ENCODE measurements at regions not wholly inside any gene's neighbourhood (a gene's known extent, or its start where the extent isn't known, plus 50 kb on each side); places are given as distances from the start of the nearest gene placed in this dataset.

DNA sequence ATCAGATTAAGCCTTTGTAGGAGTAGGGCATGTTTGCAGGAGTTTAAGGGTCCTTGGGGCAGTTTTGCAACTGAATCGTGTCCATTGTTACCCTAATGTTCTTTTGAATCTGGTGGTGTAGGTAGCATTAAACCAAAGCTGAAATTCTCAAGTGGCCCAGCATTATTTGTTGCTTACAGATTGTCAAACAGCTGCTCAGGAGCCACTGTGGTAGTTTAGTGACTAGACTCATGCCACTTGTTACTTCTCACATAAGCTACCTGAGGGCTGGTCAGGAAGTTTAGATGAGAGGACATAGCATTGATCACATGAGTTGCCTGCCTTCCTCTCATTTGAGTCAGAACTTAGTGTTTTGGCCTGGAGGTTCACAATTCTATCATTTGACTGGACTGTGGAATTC lies 157.6 kb downstream of the HAUS1 start:
- Mint-ChIP-seq H3K36me3 (ENCODE audit: insufficient read depth, unreplicated experiment) (peaks cover 10% of the 10 kb centered on the region), H3K9me3 (ENCODE audit: unreplicated experiment) (no peaks in the 10 kb centered on the region), H3K4me1 (ENCODE audit: low read depth, unreplicated experiment) (no peaks in the 10 kb centered on the region), H3K27ac (ENCODE audit: unreplicated experiment) (no peak overlapping the region), H3K27me3 (ENCODE audit: insufficient read depth, unreplicated experiment) (no peaks in the 10 kb centered on the region), H3K4me3 (ENCODE audit: unreplicated experiment) (no peak overlapping the region)
- DNase-seq = no peak
- no peaks in the 10 kb centered on the region for H3K27me3 ChIP-seq (replicated peaks; ENCODE audit: control insufficient read depth, insufficient read depth, low read length)
- TF ChIP-seq, protein P1, sequence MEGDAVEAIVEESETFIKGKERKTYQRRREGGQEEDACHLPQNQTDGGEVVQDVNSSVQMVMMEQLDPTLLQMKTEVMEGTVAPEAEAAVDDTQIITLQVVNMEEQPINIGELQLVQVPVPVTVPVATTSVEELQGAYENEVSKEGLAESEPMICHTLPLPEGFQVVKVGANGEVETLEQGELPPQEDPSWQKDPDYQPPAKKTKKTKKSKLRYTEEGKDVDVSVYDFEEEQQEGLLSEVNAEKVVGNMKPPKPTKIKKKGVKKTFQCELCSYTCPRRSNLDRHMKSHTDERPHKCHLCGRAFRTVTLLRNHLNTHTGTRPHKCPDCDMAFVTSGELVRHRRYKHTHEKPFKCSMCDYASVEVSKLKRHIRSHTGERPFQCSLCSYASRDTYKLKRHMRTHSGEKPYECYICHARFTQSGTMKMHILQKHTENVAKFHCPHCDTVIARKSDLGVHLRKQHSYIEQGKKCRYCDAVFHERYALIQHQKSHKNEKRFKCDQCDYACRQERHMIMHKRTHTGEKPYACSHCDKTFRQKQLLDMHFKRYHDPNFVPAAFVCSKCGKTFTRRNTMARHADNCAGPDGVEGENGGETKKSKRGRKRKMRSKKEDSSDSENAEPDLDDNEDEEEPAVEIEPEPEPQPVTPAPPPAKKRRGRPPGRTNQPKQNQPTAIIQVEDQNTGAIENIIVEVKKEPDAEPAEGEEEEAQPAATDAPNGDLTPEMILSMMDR (IDR thresholded peaks at IDR 0.05; ENCODE audit: insufficient read depth in 1 of 2, low read depth in 1 of 2, low read length in 1 of 2, severe bottlenecking in 1 of 2, unreplicated experiment in 1 of 2) = no peak
- POLR2A ChIA-PET = no interaction called here
- no peaks in the 10 kb centered on the region for H3K4me1 ChIP-seq
- H3K36me3 ChIP-seq (ENCODE audit: control insufficient read depth, insufficient read depth, low read length) = no peaks in the 10 kb centered on the region
- H3K4me3 ChIP-seq (ENCODE audit: low read depth, low read length) = no peak overlapping the region
- BruUV-seq (replicated peaks) = no TSS peak
- no peaks in the 10 kb centered on the region for H3K9me3 ChIP-seq
- CTCF ChIA-PET = no interaction called here
- intact Hi-C loops (cut with micrococcal nuclease; ENCODE audit: unreplicated experiment) = no loop called here

DNA sequence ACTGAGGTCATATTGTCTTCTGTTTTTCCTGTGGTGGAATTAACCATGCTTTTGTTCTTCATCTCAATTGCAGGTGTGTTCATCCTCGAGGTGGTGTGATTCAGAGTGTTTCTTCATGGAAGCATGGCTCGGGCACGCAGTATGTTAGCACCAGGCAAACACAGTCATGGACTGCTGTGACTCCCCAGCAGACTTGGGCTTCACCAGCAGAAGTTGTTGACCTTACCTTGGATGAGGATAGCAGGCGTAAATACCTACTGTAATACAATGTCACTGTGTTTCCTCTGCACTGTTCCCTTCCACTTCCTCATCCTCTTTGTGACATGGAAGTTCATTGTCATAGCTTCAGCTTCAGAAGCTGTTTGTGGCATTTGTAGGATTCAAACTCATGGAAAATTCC lies 158.7 kb downstream of the HAUS1 start:
- ChIA-PET POLR2A (no interaction called here), CTCF (no interaction called here)
- Histone ChIP-seq H3K36me3 (ENCODE audit: control insufficient read depth, insufficient read depth, low read length) (no peaks in the 10 kb centered on the region), H3K4me3 (ENCODE audit: low read depth, low read length) (no peak overlapping the region), H3K4me1 (no peaks in the 10 kb centered on the region), H3K9me3 (no peaks in the 10 kb centered on the region), H3K27me3 (replicated peaks; ENCODE audit: control insufficient read depth, insufficient read depth, low read length) (no peaks in the 10 kb centered on the region)
- DNase-seq = no peak
- H3K27me3 Mint-ChIP-seq (ENCODE audit: insufficient read depth, unreplicated experiment) = no peaks in the 10 kb centered on the region
- H3K9me3 Mint-ChIP-seq (ENCODE audit: unreplicated experiment) = no peaks in the 10 kb centered on the region
- peaks cover 10% of the 10 kb centered on the region for H3K36me3 Mint-ChIP-seq (ENCODE audit: insufficient read depth, unreplicated experiment)
- no TSS peak for BruUV-seq (replicated peaks)
- TF ChIP-seq, protein P1 (IDR thresholded peaks at IDR 0.05; ENCODE audit: insufficient read depth in 1 of 2, low read depth in 1 of 2, low read length in 1 of 2, severe bottlenecking in 1 of 2, unreplicated experiment in 1 of 2) = no peak
- intact Hi-C loops (cut with micrococcal nuclease; ENCODE audit: unreplicated experiment) = no loop called here
- H3K27ac Mint-ChIP-seq (ENCODE audit: unreplicated experiment) = no peak overlapping the region
- H3K4me1 Mint-ChIP-seq (ENCODE audit: low read depth, unreplicated experiment) = no peaks in the 10 kb centered on the region
- H3K4me3 Mint-ChIP-seq (ENCODE audit: unreplicated experiment) = no peak overlapping the region

DNA sequence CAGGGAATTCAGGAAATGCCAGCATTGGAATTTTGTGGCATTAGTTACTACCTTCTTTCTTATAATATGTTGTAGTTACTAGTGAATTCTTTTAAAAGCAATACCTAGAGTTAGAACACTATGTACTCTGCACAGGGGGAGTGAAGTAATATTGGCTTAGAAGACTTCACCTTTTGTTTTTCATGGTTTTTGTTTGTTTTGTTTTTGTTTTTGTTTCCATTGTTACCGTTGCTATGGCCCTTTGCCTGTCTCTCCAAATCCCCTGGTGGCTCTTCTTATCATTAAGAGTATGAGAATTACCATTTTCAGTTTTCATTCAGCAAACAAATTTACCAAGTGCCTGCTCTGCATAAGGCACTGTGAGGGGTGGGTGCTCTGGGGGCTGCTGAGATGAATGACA lies 160.1 kb downstream of the HAUS1 start:
- Histone ChIP-seq H3K4me1 (no peaks in the 10 kb centered on the region), H3K4me3 (ENCODE audit: low read depth, low read length) (no peak overlapping the region), H3K9me3 (no peaks in the 10 kb centered on the region), H3K27me3 (replicated peaks; ENCODE audit: control insufficient read depth, insufficient read depth, low read length) (no peaks in the 10 kb centered on the region), H3K36me3 (ENCODE audit: control insufficient read depth, insufficient read depth, low read length) (no peaks in the 10 kb centered on the region)
- Mint-ChIP-seq H3K36me3 (ENCODE audit: insufficient read depth, unreplicated experiment) (peaks cover 9% of the 10 kb centered on the region), H3K27me3 (ENCODE audit: insufficient read depth, unreplicated experiment) (no peaks in the 10 kb centered on the region), H3K27ac (ENCODE audit: unreplicated experiment) (no peak overlapping the region), H3K4me3 (ENCODE audit: unreplicated experiment) (no peak overlapping the region), H3K9me3 (ENCODE audit: unreplicated experiment) (no peaks in the 10 kb centered on the region), H3K4me1 (ENCODE audit: low read depth, unreplicated experiment) (no peaks in the 10 kb centered on the region)
- ChIA-PET CTCF (no interaction called here), POLR2A (no interaction called here)
- TF ChIP-seq, protein P1 (IDR thresholded peaks at IDR 0.05; ENCODE audit: insufficient read depth in 1 of 2, low read depth in 1 of 2, low read length in 1 of 2, severe bottlenecking in 1 of 2, unreplicated experiment in 1 of 2) = no peak
- DNase-seq = no peak
- intact Hi-C loops (cut with micrococcal nuclease; ENCODE audit: unreplicated experiment) = no loop called here
- BruUV-seq (replicated peaks) = no TSS peak

Data from Caco-2 (cell line).